ENCODE measurements at regions not wholly inside any gene's neighbourhood (a gene's known extent, or its start where the extent isn't known, plus 50 kb on each side); places are given as distances from the start of the nearest gene placed in this dataset.
A peak's percentile ranks its signal among the peaks of the same experiment; 100 is the strongest.
"Not testable (repeated sequence)": the region's sequence is repeated elsewhere in the genome, so short reads cannot be mapped to it uniquely, and the experiment has no call there.

- not testable (repeated sequence) for DNase-seq
Measured at GRCh38 chr2:201946746-201947145, 86.9 kb upstream of the FZD7 start.

- no peak for DNase-seq
Measured at GRCh38 chr2:201947287-201947686, 86.4 kb upstream of the FZD7 start.

- DNase-seq, result no peak
Measured at GRCh38 chr2:201949181-201949926, 84.3 kb upstream of the FZD7 start.

- DNase-seq, result no peak
Measured at GRCh38 chr2:201949927-201950246, 83.8 kb upstream of the FZD7 start.

GRCh38 chr2:201950606-201951005 is 83.0 kb upstream of the FZD7 start:
- no peak for DNase-seq

GRCh38 chr2:201952187-201952586 is 81.5 kb upstream of the FZD7 start:
- no peak for DNase-seq

- DNase-seq, result no peak
Measured at GRCh38 chr2:201953396-201953795, 80.3 kb upstream of the FZD7 start.

- no peak for DNase-seq
Measured at GRCh38 chr2:201953880-201954279, 79.8 kb upstream of the FZD7 start.

- no peak for DNase-seq
Measured at GRCh38 chr2:201955231-201955630, 78.4 kb upstream of the FZD7 start.

- peak in 19 of 56 donors; percentile 8 to 64 (median 33) for DNase-seq
Measured at GRCh38 chr2:201955702-201956141, 77.9 kb upstream of the FZD7 start.

GRCh38 chr2:201956361-201956760 is 77.3 kb upstream of the FZD7 start:
- DNase-seq, result no peak

- no peak for DNase-seq
Measured at GRCh38 chr2:201957091-201957490, 76.6 kb upstream of the FZD7 start.

GRCh38 chr2:201959198-201959597 is 74.5 kb upstream of the FZD7 start:
- DNase-seq, result no peak

GRCh38 chr2:201959626-201960025 is 74.0 kb upstream of the FZD7 start:
- DNase-seq, result no peak

- peak in 10 of 56 donors; percentile 5 to 38 (median 14) for DNase-seq
Measured at GRCh38 chr2:201960305-201960704, 73.3 kb upstream of the FZD7 start.

- no peak for DNase-seq
Measured at GRCh38 chr2:201961401-201961800, 72.3 kb upstream of the FZD7 start.

GRCh38 chr2:201962774-201963562 is 70.7 kb upstream of the FZD7 start:
- DNase-seq, result no peak

- DNase-seq, result no peak
Measured at GRCh38 chr2:201964011-201964410, 69.6 kb upstream of the FZD7 start.

- peak in 6 of 56 donors; percentile 4 to 34 (median 18) for DNase-seq
Measured at GRCh38 chr2:201964631-201965206, 68.9 kb upstream of the FZD7 start.

- DNase-seq, result no peak
Measured at GRCh38 chr2:201965550-201965949, 68.1 kb upstream of the FZD7 start.

GRCh38 chr2:201966691-201967438 is 66.8 kb upstream of the FZD7 start:
- DNase-seq, result peak in 16 of 56 donors; percentile 6 to 41 (median 18)

GRCh38 chr2:201968050-201968449 is 65.6 kb upstream of the FZD7 start:
- no peak for DNase-seq

All from amygdala (tissue), 56 donors.